Liver (tissue), 8 donors: ENCODE measurements at regions not wholly inside any gene's neighbourhood (a gene's known extent, or its start where the extent isn't known, plus 50 kb on each side); places are given as distances from the start of the nearest gene placed in this dataset.

Experiments
- DNase-seq: peaks from one replicate; pipeline ENCODE4 v3.0.0-alpha.2; 2017; ENCODE audit warnings: low spot score
- H3K27ac ChIP-seq, 2 donors: one replicate each; pipeline ENCODE4 v1.7.0; 2013; ENCODE audit warnings: inconsistent platforms in 2 of 2, low read length in 2 of 2, control low read depth in 1 of 2, low read depth in 1 of 2, mild to moderate bottlenecking in 1 of 2
- H3K27me3 ChIP-seq, 4 donors: one replicate each; pipeline versions ENCODE4 v1.6.1 to v1.7.0; 2013; ENCODE audit warnings: low read length in 3 of 4, inconsistent platforms in 1 of 4, mild to moderate bottlenecking in 1 of 4, moderate library complexity in 1 of 4; ENCODE audit not compliant: control insufficient read depth in 4 of 4, insufficient read depth in 4 of 4
- H3K36me3 ChIP-seq, 4 donors: one replicate each; pipeline versions ENCODE4 v1.6.1 to v1.7.0; 2013; ENCODE audit warnings: low read length in 3 of 4, mild to moderate bottlenecking in 3 of 4, low read depth in 1 of 4, moderate library complexity in 1 of 4; ENCODE audit not compliant: control insufficient read depth in 4 of 4, insufficient read depth in 3 of 4
- H3K4me1 ChIP-seq, 4 donors: one replicate each; pipeline versions ENCODE4 v1.6.1 to v1.7.0; 2013; ENCODE audit warnings: low read length in 3 of 4, mild to moderate bottlenecking in 3 of 4, moderate library complexity in 1 of 4; ENCODE audit not compliant: control insufficient read depth in 4 of 4, insufficient read depth in 4 of 4
- H3K4me3 ChIP-seq, 3 donors: one replicate each; pipeline versions ENCODE4 v1.6.1 to v1.7.0; 2013; ENCODE audit warnings: low read length in 3 of 3, control low read depth in 1 of 3, low read depth in 1 of 3, mild to moderate bottlenecking in 1 of 3
- H3K9ac ChIP-seq, 2 donors: one replicate each; pipeline ENCODE4 v1.7.0; 2013; ENCODE audit warnings: low read length in 2 of 2, mild to moderate bottlenecking in 2 of 2, moderate library complexity in 2 of 2, control low read depth in 1 of 2, low read depth in 1 of 2
- H3K9me3 ChIP-seq, 4 donors: one replicate each; pipeline versions ENCODE4 v1.6.1 to v1.7.0; 2013; ENCODE audit warnings: low read length in 3 of 4; ENCODE audit not compliant: control insufficient read depth in 4 of 4
- EGR1 ChIP-seq, 2 donors: IDR thresholded peaks; 2 replicates each; pipeline ENCODE4 v1.6.1; 2016 to 2018; ENCODE audit warnings: antibody characterized with exemption in 2 of 2, low read depth in 2 of 2
- FOXA1 ChIP-seq: IDR thresholded peaks from 2 replicates; pipeline ENCODE4 v1.6.1; 2016; ENCODE audit warnings: antibody characterized with exemption
- FOXA2 ChIP-seq: IDR thresholded peaks from 2 replicates; pipeline ENCODE4 v1.6.1; 2016; ENCODE audit warnings: antibody characterized with exemption
- GABPA ChIP-seq, 2 donors: IDR thresholded peaks in 1 of 2; conservative IDR thresholded peaks in 1 of 2; 2 replicates each; pipeline ENCODE4 v1.6.1; 2016; ENCODE audit warnings: antibody characterized with exemption in 2 of 2, mild to moderate bottlenecking in 1 of 2, moderate library complexity in 1 of 2
- HNF4A ChIP-seq, 2 donors: conservative IDR thresholded peaks; 2 replicates each; pipeline ENCODE4 v1.6.1; 2016; ENCODE audit warnings: antibody characterized with exemption in 2 of 2, mild to moderate bottlenecking in 2 of 2
- HNF4G ChIP-seq: IDR thresholded peaks from 2 replicates; pipeline ENCODE4 v1.6.1; 2016; ENCODE audit warnings: antibody characterized with exemption
- JUND ChIP-seq, 2 donors: IDR thresholded peaks; 2 replicates each; pipeline ENCODE4 v1.6.1; 2016; ENCODE audit warnings: antibody characterized with exemption in 2 of 2
- NR2F2 ChIP-seq: IDR thresholded peaks from 2 replicates; pipeline ENCODE4 v1.6.1; 2016; ENCODE audit warnings: antibody characterized with exemption
- RAD21 ChIP-seq, 2 donors: IDR thresholded peaks; 2 replicates each; pipeline ENCODE4 v1.6.1; 2016; ENCODE audit warnings: antibody characterized with exemption in 2 of 2, mild to moderate bottlenecking in 2 of 2
- RXRA ChIP-seq, 2 donors: IDR thresholded peaks; 2 replicates each; pipeline ENCODE4 v1.6.1; 2017 to 2018; ENCODE audit warnings: antibody characterized with exemption in 2 of 2, mild to moderate bottlenecking in 1 of 2
- SP1 ChIP-seq: IDR thresholded peaks from 2 replicates; pipeline ENCODE4 v1.6.1; 2018; ENCODE audit warnings: antibody characterized with exemption, mild to moderate bottlenecking
- TAF1 ChIP-seq: conservative IDR thresholded peaks from 2 replicates; pipeline ENCODE4 v1.6.1; 2016; ENCODE audit warnings: antibody characterized with exemption, mild to moderate bottlenecking
- YY1 ChIP-seq: IDR thresholded peaks from 2 replicates; pipeline ENCODE4 v1.6.1; 2016; ENCODE audit warnings: antibody characterized with exemption, mild to moderate bottlenecking
- WGBS: extraction: QIAGEN DNeasy Blood & Tissue Kit; methylation state at CpG from one replicate; pipeline ENCODE4 v1.1.7; 2013; 5-methylcytosine and 5-hydroxymethylcytosine counted together
- TF ChIP-seq, protein P1 (sequence below): IDR thresholded peaks from 2 replicates; pipeline ENCODE4 v1.6.1; 2016; ENCODE audit warnings: antibody characterized with exemption
- TF ChIP-seq, protein P2 (sequence below): fragments of 150-350 bp; IDR thresholded peaks from 2 replicates; pipeline ENCODE4 v1.5.1; 2017; ENCODE audit warnings: improper control_type of control experiment, low read depth, low read length; ENCODE audit not compliant: missing input control
- TF ChIP-seq, protein P3 (sequence below): IDR thresholded peaks from 2 replicates; pipeline ENCODE4 v1.6.1; 2016; ENCODE audit warnings: antibody characterized with exemption, mild to moderate bottlenecking
- TF ChIP-seq, protein P4 (sequence below): IDR thresholded peaks from 2 replicates; pipeline ENCODE4 v1.6.1; 2016; ENCODE audit warnings: antibody characterized with exemption
- TF ChIP-seq, protein P5 (sequence below): IDR thresholded peaks from 2 replicates; pipeline ENCODE4 v1.6.1; 2016; ENCODE audit warnings: antibody characterized with exemption
- donor health status: healthy.
- donor health status: healthy.
- donor health status: healthy.
- donor health status: healthy.
- donor health status: healthy.

DNA sequence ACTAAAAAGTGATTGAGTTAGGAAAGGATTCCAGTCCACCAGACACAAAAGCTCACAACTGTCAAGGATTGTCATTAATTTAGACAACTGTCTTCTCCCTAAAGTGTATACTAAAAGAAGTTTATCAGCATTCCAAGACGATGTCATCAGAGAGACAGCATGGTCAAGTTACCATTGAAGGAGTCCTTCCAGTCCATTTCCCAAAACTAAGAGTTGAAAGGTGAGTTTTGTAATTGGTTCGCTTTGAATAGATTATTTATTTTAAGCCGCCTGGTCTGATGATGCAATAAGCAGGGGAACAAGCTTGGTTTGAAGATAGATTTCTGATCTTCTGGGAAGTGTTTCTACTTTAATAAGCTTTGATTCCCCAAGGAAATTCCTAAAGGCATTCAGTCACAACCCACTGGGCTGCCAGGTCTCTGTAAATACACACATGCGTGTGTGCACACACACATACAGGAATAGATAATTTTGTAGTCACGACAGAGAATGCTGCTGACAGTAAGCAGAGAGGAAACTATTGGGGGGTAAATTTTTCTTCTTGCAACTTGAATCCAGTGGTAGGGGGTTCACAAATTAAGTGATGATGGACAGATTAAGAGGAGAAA, 234.8 kb downstream of the PIK3R1 start:
- no peaks in the 10 kb centered on the region for H3K4me1 ChIP-seq
- H3K36me3 ChIP-seq = no peaks in the 10 kb centered on the region
- H3K27me3 ChIP-seq = no peaks in the 10 kb centered on the region
- TF ChIP-seq FOXA2 (no peak), HNF4A (conservative IDR thresholded peaks at IDR 0.05) (peak; percentile 31 to 67), JUND (IDR thresholded peaks at IDR 0.05) (peak in 1 of 2 donors; percentile 91), YY1 (peak; percentile 55), RXRA (IDR thresholded peaks at IDR 0.05) (peak in 1 of 2 donors; percentile 70), NR2F2 (no peak), FOXA1 (no peak), TAF1 (no peak), EGR1 (IDR thresholded peaks at IDR 0.05; ENCODE audit: low read depth in 2 of 2) (peak in 1 of 2 donors; percentile 30), RAD21 (IDR thresholded peaks at IDR 0.05) (peak in 1 of 2 donors; percentile 41), SP1 (no peak)
- TF ChIP-seq, protein P1, sequence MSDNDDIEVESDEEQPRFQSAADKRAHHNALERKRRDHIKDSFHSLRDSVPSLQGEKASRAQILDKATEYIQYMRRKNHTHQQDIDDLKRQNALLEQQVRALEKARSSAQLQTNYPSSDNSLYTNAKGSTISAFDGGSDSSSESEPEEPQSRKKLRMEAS = peak; percentile 34
- TF ChIP-seq, protein P2, sequence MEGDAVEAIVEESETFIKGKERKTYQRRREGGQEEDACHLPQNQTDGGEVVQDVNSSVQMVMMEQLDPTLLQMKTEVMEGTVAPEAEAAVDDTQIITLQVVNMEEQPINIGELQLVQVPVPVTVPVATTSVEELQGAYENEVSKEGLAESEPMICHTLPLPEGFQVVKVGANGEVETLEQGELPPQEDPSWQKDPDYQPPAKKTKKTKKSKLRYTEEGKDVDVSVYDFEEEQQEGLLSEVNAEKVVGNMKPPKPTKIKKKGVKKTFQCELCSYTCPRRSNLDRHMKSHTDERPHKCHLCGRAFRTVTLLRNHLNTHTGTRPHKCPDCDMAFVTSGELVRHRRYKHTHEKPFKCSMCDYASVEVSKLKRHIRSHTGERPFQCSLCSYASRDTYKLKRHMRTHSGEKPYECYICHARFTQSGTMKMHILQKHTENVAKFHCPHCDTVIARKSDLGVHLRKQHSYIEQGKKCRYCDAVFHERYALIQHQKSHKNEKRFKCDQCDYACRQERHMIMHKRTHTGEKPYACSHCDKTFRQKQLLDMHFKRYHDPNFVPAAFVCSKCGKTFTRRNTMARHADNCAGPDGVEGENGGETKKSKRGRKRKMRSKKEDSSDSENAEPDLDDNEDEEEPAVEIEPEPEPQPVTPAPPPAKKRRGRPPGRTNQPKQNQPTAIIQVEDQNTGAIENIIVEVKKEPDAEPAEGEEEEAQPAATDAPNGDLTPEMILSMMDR = no peak
- TF ChIP-seq, protein P3, sequence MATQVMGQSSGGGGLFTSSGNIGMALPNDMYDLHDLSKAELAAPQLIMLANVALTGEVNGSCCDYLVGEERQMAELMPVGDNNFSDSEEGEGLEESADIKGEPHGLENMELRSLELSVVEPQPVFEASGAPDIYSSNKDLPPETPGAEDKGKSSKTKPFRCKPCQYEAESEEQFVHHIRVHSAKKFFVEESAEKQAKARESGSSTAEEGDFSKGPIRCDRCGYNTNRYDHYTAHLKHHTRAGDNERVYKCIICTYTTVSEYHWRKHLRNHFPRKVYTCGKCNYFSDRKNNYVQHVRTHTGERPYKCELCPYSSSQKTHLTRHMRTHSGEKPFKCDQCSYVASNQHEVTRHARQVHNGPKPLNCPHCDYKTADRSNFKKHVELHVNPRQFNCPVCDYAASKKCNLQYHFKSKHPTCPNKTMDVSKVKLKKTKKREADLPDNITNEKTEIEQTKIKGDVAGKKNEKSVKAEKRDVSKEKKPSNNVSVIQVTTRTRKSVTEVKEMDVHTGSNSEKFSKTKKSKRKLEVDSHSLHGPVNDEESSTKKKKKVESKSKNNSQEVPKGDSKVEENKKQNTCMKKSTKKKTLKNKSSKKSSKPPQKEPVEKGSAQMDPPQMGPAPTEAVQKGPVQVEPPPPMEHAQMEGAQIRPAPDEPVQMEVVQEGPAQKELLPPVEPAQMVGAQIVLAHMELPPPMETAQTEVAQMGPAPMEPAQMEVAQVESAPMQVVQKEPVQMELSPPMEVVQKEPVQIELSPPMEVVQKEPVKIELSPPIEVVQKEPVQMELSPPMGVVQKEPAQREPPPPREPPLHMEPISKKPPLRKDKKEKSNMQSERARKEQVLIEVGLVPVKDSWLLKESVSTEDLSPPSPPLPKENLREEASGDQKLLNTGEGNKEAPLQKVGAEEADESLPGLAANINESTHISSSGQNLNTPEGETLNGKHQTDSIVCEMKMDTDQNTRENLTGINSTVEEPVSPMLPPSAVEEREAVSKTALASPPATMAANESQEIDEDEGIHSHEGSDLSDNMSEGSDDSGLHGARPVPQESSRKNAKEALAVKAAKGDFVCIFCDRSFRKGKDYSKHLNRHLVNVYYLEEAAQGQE = peak; percentile 13
- TF ChIP-seq, protein P4, sequence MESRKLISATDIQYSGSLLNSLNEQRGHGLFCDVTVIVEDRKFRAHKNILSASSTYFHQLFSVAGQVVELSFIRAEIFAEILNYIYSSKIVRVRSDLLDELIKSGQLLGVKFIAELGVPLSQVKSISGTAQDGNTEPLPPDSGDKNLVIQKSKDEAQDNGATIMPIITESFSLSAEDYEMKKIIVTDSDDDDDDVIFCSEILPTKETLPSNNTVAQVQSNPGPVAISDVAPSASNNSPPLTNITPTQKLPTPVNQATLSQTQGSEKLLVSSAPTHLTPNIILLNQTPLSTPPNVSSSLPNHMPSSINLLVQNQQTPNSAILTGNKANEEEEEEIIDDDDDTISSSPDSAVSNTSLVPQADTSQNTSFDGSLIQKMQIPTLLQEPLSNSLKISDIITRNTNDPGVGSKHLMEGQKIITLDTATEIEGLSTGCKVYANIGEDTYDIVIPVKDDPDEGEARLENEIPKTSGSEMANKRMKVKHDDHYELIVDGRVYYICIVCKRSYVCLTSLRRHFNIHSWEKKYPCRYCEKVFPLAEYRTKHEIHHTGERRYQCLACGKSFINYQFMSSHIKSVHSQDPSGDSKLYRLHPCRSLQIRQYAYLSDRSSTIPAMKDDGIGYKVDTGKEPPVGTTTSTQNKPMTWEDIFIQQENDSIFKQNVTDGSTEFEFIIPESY = peak; percentile 64
- TF ChIP-seq, protein P5, sequence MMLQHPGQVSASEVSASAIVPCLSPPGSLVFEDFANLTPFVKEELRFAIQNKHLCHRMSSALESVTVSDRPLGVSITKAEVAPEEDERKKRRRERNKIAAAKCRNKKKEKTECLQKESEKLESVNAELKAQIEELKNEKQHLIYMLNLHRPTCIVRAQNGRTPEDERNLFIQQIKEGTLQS = peak; percentile 89
- no peak for DNase-seq
- 59% methylated on average over 5 of the region's 5 CpGs for WGBS
- no peak overlapping the region for H3K9ac ChIP-seq
- H3K27ac ChIP-seq = no peak overlapping the region
- no peak overlapping the region for H3K4me3 ChIP-seq
- no peaks in the 10 kb centered on the region for H3K9me3 ChIP-seq

DNA sequence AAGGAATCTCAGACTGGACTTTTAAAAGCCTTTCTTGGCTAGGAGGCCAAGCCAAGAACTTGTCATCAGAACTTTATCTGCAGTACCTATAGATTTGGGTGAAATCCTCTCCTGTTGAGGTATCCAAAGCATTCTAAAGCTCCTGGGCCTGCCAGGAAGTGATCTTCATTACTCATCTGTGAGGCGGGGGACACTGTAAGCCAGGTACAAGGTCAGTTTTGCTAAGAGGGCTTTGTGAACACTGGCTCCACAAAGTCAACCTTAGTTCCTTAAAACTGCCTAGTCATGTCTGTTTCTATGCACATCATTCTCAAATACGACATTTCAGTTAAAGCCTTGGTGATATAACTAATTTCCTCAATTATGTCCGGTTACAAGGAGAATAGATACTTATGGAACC, 236.7 kb downstream of the PIK3R1 start:
- Histone ChIP-seq H3K4me3 (no peak overlapping the region), H3K9ac (no peak overlapping the region), H3K9me3 (no peaks in the 10 kb centered on the region), H3K36me3 (no peaks in the 10 kb centered on the region), H3K27me3 (no peaks in the 10 kb centered on the region), H3K4me1 (no peaks in the 10 kb centered on the region), H3K27ac (no peak overlapping the region)
- DNase-seq = no peak
- TF ChIP-seq YY1 = no peak
- no peak for TF ChIP-seq TAF1
- no peak for TF ChIP-seq GABPA (IDR thresholded peaks at IDR 0.05 in 1 of 2, conservative IDR thresholded peaks at IDR 0.05 in 1 of 2)
- TF ChIP-seq EGR1 (IDR thresholded peaks at IDR 0.05; ENCODE audit: low read depth in 2 of 2) = no peak
- no peak for TF ChIP-seq JUND (IDR thresholded peaks at IDR 0.05)
- TF ChIP-seq FOXA1 = no peak
- no peak for TF ChIP-seq FOXA2
- no peak for TF ChIP-seq HNF4G
- WGBS = 86% methylated on average over 3 of the region's 3 CpGs
